ENCODE measurements at regions not wholly inside any gene's neighbourhood (a gene's known extent, or its start where the extent isn't known, plus 50 kb on each side); places are given as distances from the start of the nearest gene placed in this dataset.

DNA sequence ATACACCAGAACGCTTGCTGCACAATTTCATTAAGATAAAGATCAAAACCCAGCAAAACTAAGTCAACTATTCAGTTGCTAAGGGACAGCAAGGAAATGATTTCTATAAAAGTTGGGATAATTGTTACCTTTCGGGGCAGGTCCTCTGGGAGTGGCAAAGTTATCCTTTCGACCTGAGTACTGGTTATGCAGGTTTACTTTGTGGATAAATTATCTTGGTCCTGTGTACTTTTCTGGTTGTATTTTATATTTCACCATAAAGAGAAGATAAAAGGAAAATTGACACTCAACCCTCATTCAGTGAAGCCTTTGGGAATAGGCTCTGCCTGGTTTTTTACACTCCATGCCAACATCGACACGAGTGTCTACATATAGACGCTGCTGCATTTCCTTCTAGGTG, 146.5 kb downstream of the SYK start:
- no peak for DNase-seq (ENCODE audit: low spot score)
- no peak overlapping the region for H3K27ac Mint-ChIP-seq
- ATAC-seq: no peak
- H3K9me3 Mint-ChIP-seq: no peaks in the 10 kb centered on the region
- no peaks in the 10 kb centered on the region for H3K36me3 Mint-ChIP-seq
- H3K4me1 Mint-ChIP-seq (ENCODE audit: low read depth in 2 of 2): no peaks in the 10 kb centered on the region
- H3K4me3 Mint-ChIP-seq: no peak overlapping the region
- H3K27me3 Mint-ChIP-seq: peaks cover 25 to 31% of the 10 kb centered on the region in 2 donors

GRCh38 chr9:90950600-90950999, 149.0 kb downstream of the SYK start:
- no peak overlapping the region for H3K27ac Mint-ChIP-seq
- no peak for DNase-seq (ENCODE audit: low spot score)
- H3K4me3 Mint-ChIP-seq: no peak overlapping the region
- no peaks in the 10 kb centered on the region for H3K4me1 Mint-ChIP-seq (ENCODE audit: low read depth in 2 of 2)
- ATAC-seq: no peak
- peaks cover 33 to 34% of the 10 kb centered on the region in 2 donors for H3K27me3 Mint-ChIP-seq
- H3K9me3 Mint-ChIP-seq: no peaks in the 10 kb centered on the region
- no peaks in the 10 kb centered on the region for H3K36me3 Mint-ChIP-seq

DNA sequence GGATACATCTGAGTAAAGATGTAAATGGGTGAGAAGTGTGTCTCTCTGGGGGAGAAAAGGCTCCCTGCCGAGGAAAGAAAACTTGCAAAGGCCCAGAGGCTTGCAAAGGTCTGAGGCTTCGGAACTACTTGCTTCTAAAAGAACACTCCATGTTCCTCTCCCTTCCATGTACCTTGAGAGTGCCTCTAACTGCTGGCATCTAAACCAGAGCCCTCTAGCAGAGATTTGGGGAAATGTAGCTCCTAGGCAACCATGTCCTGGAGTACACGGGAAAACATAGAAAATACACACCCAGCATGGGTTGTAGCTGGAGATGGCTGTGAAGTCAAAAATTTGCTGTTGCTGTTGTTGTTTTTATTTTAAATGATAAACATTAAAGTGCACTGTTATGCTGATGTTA, 151.6 kb downstream of the SYK start:
- H3K4me3 Mint-ChIP-seq: no peak overlapping the region
- H3K27me3 Mint-ChIP-seq: peaks cover 18 to 21% of the 10 kb centered on the region in 2 donors

DNA sequence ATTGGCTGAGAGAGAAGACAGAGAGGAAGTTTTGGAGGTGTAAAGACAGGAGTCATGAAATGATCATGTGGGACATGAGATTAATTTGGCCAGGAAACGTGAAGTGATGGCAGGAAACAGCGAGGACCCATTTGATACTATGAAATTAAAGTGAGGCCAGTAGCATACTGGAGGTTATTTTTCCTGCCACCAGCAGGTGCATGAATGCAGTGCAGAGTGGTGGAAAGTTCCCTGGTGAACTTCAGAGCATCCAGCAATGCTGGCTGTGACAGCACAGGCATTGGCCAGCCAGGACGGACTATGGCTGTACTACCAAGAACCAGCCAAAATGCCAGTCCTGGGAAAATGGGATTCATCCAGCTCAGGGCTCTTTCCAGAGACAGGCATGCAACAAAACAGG, 152.2 kb downstream of the SYK start:
- peaks cover 16 to 18% of the 10 kb centered on the region in 2 donors for H3K27me3 Mint-ChIP-seq
- H3K27ac Mint-ChIP-seq: no peak overlapping the region
- no peak overlapping the region for H3K4me3 Mint-ChIP-seq
- DNase-seq (ENCODE audit: low spot score) (no peak), ATAC-seq (no peak)
- H3K36me3 Mint-ChIP-seq: no peaks in the 10 kb centered on the region
- H3K9me3 Mint-ChIP-seq: no peaks in the 10 kb centered on the region
- no peaks in the 10 kb centered on the region for H3K4me1 Mint-ChIP-seq (ENCODE audit: low read depth in 2 of 2)

More for the DNA sequence above, 151.6 kb downstream of the SYK start:
- DNase-seq (ENCODE audit: low spot score) (no peak), ATAC-seq (no peak)
- Mint-ChIP-seq H3K27ac (no peak overlapping the region), H3K9me3 (no peaks in the 10 kb centered on the region), H3K4me1 (ENCODE audit: low read depth in 2 of 2) (no peaks in the 10 kb centered on the region), H3K36me3 (no peaks in the 10 kb centered on the region)

GRCh38 chr9:90956026-90956810, 154.6 kb downstream of the SYK start:
- no peaks in the 10 kb centered on the region for H3K36me3 Mint-ChIP-seq
- no peaks in the 10 kb centered on the region for H3K9me3 Mint-ChIP-seq
- ATAC-seq (no peak), DNase-seq (ENCODE audit: low spot score) (no peak)
- H3K27ac Mint-ChIP-seq: no peak overlapping the region
- peaks cover 9 to 12% of the 10 kb centered on the region in 2 donors for H3K27me3 Mint-ChIP-seq
- H3K4me1 Mint-ChIP-seq (ENCODE audit: low read depth in 2 of 2): no peaks in the 10 kb centered on the region
- H3K4me3 Mint-ChIP-seq: no peak overlapping the region

GRCh38 chr9:90958328-90958727, 156.7 kb downstream of the SYK start:
- ATAC-seq (peak; percentile 29 to 55), DNase-seq (ENCODE audit: low spot score) (no peak)
- Mint-ChIP-seq H3K27ac (no peak overlapping the region), H3K9me3 (no peaks in the 10 kb centered on the region), H3K27me3 (peaks cover 9 to 14% of the 10 kb centered on the region in 2 donors), H3K4me3 (no peak overlapping the region), H3K36me3 (no peaks in the 10 kb centered on the region), H3K4me1 (ENCODE audit: low read depth in 2 of 2) (no peaks in the 10 kb centered on the region)

DNA sequence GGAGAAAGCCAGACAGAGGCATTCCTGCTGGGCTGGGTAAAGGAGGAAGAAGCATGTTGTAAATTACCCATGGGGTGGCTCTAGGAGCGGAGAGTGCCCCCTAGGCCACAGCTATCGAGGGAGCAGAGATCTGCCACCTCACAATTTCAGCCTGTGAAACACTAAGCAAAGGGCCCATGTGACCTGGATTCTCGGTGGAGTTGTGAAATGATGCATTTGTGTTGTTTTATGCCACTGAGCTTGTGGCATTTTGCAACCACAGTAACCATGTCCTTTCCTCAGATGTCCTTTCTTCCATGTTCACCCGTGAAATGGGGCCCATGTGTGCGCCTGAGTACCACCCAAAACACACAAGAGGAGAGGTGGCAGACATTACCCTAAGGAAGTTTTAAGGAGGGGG, 159.3 kb downstream of the SYK start:
- DNase-seq (ENCODE audit: low spot score): no peak
- no peaks in the 10 kb centered on the region for H3K36me3 Mint-ChIP-seq
- no peak for ATAC-seq
- no peak overlapping the region for H3K4me3 Mint-ChIP-seq
- peaks cover 5 to 8% of the 10 kb centered on the region in 2 donors for H3K27me3 Mint-ChIP-seq
- H3K9me3 Mint-ChIP-seq: no peaks in the 10 kb centered on the region
- no peak overlapping the region for H3K27ac Mint-ChIP-seq
- H3K4me1 Mint-ChIP-seq (ENCODE audit: low read depth in 2 of 2): peaks cover 12 to 15% of the 10 kb centered on the region in 2 donors

- peaks cover 12 to 15% of the 10 kb centered on the region in 2 donors for H3K4me1 Mint-ChIP-seq (ENCODE audit: low read depth in 2 of 2)
- ATAC-seq: no peak
- peaks cover 5 to 8% of the 10 kb centered on the region in 2 donors for H3K27me3 Mint-ChIP-seq
- no peak for DNase-seq (ENCODE audit: low spot score)
- H3K36me3 Mint-ChIP-seq: no peaks in the 10 kb centered on the region
- no peak overlapping the region for H3K4me3 Mint-ChIP-seq
- H3K27ac Mint-ChIP-seq: no peak overlapping the region
- no peaks in the 10 kb centered on the region for H3K9me3 Mint-ChIP-seq
These were observed 159.8 kb downstream of the SYK start for GRCh38 chr9:90961375-90961774.

DNA sequence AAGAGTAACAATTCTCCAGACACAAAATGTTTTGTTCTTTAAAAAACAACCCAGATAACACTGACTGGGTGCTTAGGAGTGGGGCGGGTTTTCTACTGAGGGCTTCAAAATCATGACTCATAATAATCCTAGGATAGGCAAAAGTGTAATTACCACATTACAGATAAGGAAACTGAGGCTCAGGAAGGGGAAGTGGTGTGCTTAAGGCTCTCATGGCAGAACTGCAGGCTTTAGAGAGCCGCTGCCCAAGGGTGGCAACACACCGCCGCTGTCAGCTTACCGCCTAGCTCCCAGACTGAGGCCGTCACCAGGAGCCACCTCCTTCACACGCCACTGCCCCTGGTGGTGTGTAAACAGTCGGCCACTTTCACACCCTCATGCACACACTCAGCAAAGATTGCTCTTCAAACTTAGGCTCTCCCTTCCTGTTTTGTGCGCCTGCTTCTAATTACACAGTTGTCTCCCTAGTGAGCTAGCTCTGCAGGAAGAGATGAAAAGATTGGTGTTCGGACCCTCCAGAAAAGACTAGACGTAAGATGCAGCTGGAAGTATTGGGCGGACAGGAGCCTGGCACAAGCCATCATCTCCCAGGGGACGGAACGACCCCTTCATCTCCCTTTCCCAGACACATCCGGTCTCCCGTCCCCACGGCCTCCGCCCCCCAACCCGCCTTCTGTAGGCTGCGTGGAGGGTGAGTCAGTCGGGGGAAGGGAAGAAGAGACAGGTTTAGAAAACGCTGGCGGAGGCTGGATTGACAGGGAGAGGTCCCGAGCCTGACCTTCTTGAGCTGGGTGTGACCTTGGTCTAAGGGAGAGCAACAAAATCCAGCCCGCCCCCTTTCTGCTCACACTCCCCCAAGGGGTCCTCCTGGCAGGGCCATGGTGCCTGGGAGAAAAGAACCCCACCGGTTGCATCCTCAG, 162.7 kb downstream of the SYK start:
- H3K4me3 Mint-ChIP-seq: peak overlapping the region; percentile 45
- ATAC-seq (peak; percentile 81), DNase-seq (ENCODE audit: low spot score) (no peak)
- H3K36me3 Mint-ChIP-seq: no peaks in the 10 kb centered on the region
- H3K4me1 Mint-ChIP-seq (ENCODE audit: low read depth in 2 of 2): peaks cover 12 to 17% of the 10 kb centered on the region in 2 donors
- H3K27me3 Mint-ChIP-seq: peaks cover 5 to 8% of the 10 kb centered on the region in 2 donors
- H3K9me3 Mint-ChIP-seq: no peaks in the 10 kb centered on the region
- peak overlapping the region in 1 of 2 donors; percentile 11 for H3K27ac Mint-ChIP-seq

GRCh38 chr9:90965226-90966030, 163.8 kb downstream of the SYK start:
- DNase-seq (ENCODE audit: low spot score) (no peak), ATAC-seq (no peak)
- H3K9me3 Mint-ChIP-seq: no peaks in the 10 kb centered on the region
- H3K4me3 Mint-ChIP-seq: no peak overlapping the region
- peaks cover 12 to 17% of the 10 kb centered on the region in 2 donors for H3K4me1 Mint-ChIP-seq (ENCODE audit: low read depth in 2 of 2)
- H3K36me3 Mint-ChIP-seq: no peaks in the 10 kb centered on the region
- H3K27ac Mint-ChIP-seq: no peak overlapping the region
- H3K27me3 Mint-ChIP-seq: peaks cover 5 to 8% of the 10 kb centered on the region in 2 donors

GRCh38 chr9:90966031-90966290, 164.3 kb downstream of the SYK start:
- no peak overlapping the region for H3K27ac Mint-ChIP-seq
- no peaks in the 10 kb centered on the region for H3K36me3 Mint-ChIP-seq
- ATAC-seq (no peak), DNase-seq (ENCODE audit: low spot score) (no peak)
- peaks cover 5 to 8% of the 10 kb centered on the region in 2 donors for H3K27me3 Mint-ChIP-seq
- no peaks in the 10 kb centered on the region for H3K9me3 Mint-ChIP-seq
- no peak overlapping the region for H3K4me3 Mint-ChIP-seq
- peaks cover 12 to 17% of the 10 kb centered on the region in 2 donors for H3K4me1 Mint-ChIP-seq (ENCODE audit: low read depth in 2 of 2)

- Mint-ChIP-seq H3K36me3 (no peaks in the 10 kb centered on the region), H3K9me3 (no peaks in the 10 kb centered on the region), H3K4me1 (ENCODE audit: low read depth in 2 of 2) (peaks cover 12 to 17% of the 10 kb centered on the region in 2 donors), H3K4me3 (no peak overlapping the region), H3K27ac (no peak overlapping the region), H3K27me3 (peaks cover 5 to 8% of the 10 kb centered on the region in 2 donors)
- no peak for DNase-seq (ENCODE audit: low spot score)
- peak in 1 of 2 donors; percentile 54 for ATAC-seq
These were observed 165.0 kb downstream of the SYK start for GRCh38 chr9:90966480-90967144.

DNA sequence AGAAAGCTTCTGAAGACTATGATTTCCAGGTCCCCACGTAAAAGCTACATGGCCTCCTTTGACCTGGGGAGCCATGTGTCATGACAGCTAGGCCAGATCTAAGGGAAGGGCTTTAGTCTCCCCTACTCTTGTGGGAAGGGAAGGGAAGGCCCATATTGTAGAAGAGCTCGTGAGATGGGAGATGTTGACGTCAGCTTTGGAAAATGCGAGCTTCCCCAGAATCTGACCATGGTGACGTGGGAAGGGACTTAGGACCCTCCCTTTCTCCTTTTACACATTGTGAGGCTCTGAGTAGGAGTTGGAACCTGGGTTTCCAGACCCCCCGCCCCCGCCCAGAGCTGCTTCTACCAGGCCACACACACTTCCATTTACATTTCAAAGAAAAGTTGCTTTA, 165.5 kb downstream of the SYK start:
- no peak for ATAC-seq
- Mint-ChIP-seq H3K27ac (no peak overlapping the region), H3K9me3 (no peaks in the 10 kb centered on the region), H3K4me1 (ENCODE audit: low read depth in 2 of 2) (peaks cover 12 to 17% of the 10 kb centered on the region in 2 donors), H3K4me3 (no peak overlapping the region), H3K27me3 (peaks cover 5 to 8% of the 10 kb centered on the region in 2 donors), H3K36me3 (no peaks in the 10 kb centered on the region)
- DNase-seq (ENCODE audit: low spot score): no peak
